Left ventricle myocardium inferior (tissue), 1 donor: ENCODE measurements at regions not wholly inside any gene's neighbourhood (a gene's known extent, or its start where the extent isn't known, plus 50 kb on each side); places are given as distances from the start of the nearest gene placed in this dataset.

ENCODE experiments used
- DNase-seq: peaks from one replicate; pipeline ENCODE4 v3.0.0-alpha.2; 2020
- H3K27ac ChIP-seq: fragments of 200-600 bp; replicated peaks from 2 replicates; pipeline ENCODE4 v1.8.0; 2021
- H3K27me3 ChIP-seq: fragments of 200-600 bp; 2 replicates; pipeline ENCODE4 v1.8.0; 2021; ENCODE audit warnings: low read depth
- H3K36me3 ChIP-seq: fragments of 200-600 bp; 2 replicates; pipeline ENCODE4 v1.8.0; 2021
- H3K4me1 ChIP-seq: fragments of 200-600 bp; 2 replicates; pipeline ENCODE4 v1.8.0; 2021
- H3K4me3 ChIP-seq: fragments of 200-600 bp; 2 replicates; pipeline ENCODE4 v1.8.0; 2021; ENCODE audit warnings: mild to moderate bottlenecking, moderate library complexity
- H3K9me3 ChIP-seq: fragments of 200-600 bp; replicated peaks from 2 replicates; pipeline ENCODE4 v1.8.0; 2021
- intact Hi-C: fragments of 100-400 bp; cut with micrococcal nuclease; formaldehyde crosslinking; loops from one replicate; pipeline ENCODE4 v1.11.0; 2022
- TF ChIP-seq, protein P1 (sequence below): fragments of 200-600 bp; IDR thresholded peaks from 2 replicates; pipeline ENCODE4 v1.8.0; 2021; ENCODE audit warnings: antibody characterized with exemption, mild to moderate bottlenecking, borderline replicate concordance
- donor health status: DM: no; HTN: yes; CAD: no; lungs with severe emphysema.

GRCh38 chr1:101153692-101154091, 83.1 kb upstream of the S1PR1 start:
- intact Hi-C loops: no loop called here
- no peaks in the 10 kb centered on the region for H3K9me3 ChIP-seq
- TF ChIP-seq, protein P1, sequence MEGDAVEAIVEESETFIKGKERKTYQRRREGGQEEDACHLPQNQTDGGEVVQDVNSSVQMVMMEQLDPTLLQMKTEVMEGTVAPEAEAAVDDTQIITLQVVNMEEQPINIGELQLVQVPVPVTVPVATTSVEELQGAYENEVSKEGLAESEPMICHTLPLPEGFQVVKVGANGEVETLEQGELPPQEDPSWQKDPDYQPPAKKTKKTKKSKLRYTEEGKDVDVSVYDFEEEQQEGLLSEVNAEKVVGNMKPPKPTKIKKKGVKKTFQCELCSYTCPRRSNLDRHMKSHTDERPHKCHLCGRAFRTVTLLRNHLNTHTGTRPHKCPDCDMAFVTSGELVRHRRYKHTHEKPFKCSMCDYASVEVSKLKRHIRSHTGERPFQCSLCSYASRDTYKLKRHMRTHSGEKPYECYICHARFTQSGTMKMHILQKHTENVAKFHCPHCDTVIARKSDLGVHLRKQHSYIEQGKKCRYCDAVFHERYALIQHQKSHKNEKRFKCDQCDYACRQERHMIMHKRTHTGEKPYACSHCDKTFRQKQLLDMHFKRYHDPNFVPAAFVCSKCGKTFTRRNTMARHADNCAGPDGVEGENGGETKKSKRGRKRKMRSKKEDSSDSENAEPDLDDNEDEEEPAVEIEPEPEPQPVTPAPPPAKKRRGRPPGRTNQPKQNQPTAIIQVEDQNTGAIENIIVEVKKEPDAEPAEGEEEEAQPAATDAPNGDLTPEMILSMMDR: no peak
- H3K4me3 ChIP-seq: no peak overlapping the region
- H3K36me3 ChIP-seq: no peaks in the 10 kb centered on the region
- no peak for DNase-seq
- H3K27me3 ChIP-seq: no peaks in the 10 kb centered on the region
- no peak overlapping the region for H3K27ac ChIP-seq
- H3K4me1 ChIP-seq: peaks cover 32% of the 10 kb centered on the region

DNA sequence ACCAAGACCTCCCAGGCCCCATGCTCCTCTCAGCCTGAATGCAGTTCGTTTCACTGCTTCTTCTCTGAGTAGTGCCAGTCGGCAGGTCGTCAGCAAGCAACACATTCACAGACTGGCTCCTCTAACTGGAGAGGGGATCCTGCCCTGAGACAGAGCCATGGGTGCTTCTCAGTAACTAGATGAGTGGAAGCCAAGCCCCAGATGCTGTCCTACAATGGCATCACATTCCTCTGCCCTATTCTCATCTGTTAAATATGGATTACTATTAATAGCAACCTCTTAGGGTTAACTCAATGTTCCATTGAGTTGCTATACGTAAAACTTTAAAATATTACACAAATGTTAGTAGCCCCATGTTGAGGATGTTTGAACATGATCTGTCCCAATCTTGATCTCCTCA, 84.2 kb upstream of the S1PR1 start:
- Histone ChIP-seq H3K27me3 (no peaks in the 10 kb centered on the region), H3K27ac (no peak overlapping the region), H3K4me3 (no peak overlapping the region), H3K4me1 (peaks cover 36% of the 10 kb centered on the region), H3K9me3 (no peaks in the 10 kb centered on the region), H3K36me3 (no peaks in the 10 kb centered on the region)
- no peak for DNase-seq
- TF ChIP-seq, protein P1: no peak
- intact Hi-C loops: no loop called here

DNA sequence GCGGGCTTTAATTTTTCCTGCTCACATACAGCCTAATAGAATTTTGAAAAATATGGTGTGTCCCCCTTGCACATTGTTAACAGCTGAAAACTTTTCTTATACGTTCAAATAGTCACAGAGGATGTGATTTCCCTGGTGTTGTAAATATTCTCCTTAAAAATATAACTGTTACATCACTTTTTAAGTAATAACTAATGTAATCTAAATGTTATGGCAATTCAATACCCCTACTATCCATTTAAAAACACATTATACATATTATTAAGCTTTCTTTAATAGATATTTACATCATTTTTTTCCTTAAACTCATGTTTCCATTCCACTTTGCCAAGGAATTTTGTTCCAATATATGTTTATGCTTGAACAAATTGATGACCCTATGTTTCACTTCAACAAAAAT, 85.5 kb upstream of the S1PR1 start:
- no peaks in the 10 kb centered on the region for H3K27me3 ChIP-seq
- peaks cover 39% of the 10 kb centered on the region for H3K4me1 ChIP-seq
- no peaks in the 10 kb centered on the region for H3K9me3 ChIP-seq
- intact Hi-C loops: no loop called here
- H3K36me3 ChIP-seq: no peaks in the 10 kb centered on the region
- peak overlapping the region; percentile 58 for H3K27ac ChIP-seq
- TF ChIP-seq, protein P1: no peak
- DNase-seq: no peak
- no peak overlapping the region for H3K4me3 ChIP-seq

DNA sequence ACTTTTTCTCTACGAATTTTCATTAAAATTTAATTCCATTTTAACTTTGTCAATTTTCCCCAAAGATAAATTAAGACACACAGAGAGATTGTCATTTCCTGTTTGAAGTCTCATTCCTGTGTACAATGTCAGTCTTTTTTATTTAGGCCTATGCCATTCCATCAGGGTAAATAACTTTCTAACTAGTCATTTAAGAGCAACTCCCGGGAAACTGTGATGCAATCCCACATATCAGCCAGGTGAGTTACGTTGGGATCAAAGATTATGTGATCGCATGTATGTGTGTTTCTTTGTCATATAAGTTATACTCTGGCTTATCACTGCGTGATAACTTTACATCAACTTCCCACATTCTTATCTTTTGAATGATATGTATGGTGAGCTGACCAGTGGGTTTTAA, 86.1 kb upstream of the S1PR1 start:
- H3K9me3 ChIP-seq: no peaks in the 10 kb centered on the region
- TF ChIP-seq, protein P1: no peak
- DNase-seq: no peak
- no peaks in the 10 kb centered on the region for H3K36me3 ChIP-seq
- H3K4me1 ChIP-seq: peaks cover 39% of the 10 kb centered on the region
- intact Hi-C loops: no loop called here
- no peaks in the 10 kb centered on the region for H3K27me3 ChIP-seq
- H3K4me3 ChIP-seq: no peak overlapping the region
- H3K27ac ChIP-seq: peak overlapping the region; percentile 58

DNA sequence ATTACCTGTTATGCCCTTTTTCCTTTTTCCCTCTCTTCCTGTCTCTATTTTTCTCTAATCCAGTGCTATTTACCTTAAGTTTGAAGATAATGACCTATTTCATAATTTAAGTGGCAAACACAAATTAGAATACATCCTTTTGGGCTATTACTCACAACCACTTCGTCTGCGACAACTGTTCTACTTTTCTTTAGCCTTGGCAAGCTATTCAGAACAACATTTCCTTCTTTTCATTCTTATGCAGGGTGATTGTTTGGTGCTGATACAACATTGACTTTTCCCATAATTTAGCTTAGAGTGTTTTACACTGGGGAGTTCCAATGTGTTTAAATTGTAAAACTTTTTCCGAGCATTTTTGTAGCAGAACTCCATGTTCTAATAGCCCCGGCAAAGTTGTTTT, 86.6 kb upstream of the S1PR1 start:
- Histone ChIP-seq H3K4me1 (peaks cover 39% of the 10 kb centered on the region), H3K9me3 (no peaks in the 10 kb centered on the region), H3K4me3 (no peak overlapping the region), H3K27me3 (no peaks in the 10 kb centered on the region), H3K36me3 (no peaks in the 10 kb centered on the region), H3K27ac (peak overlapping the region; percentile 58)
- TF ChIP-seq, protein P1: no peak
- no peak for DNase-seq
- intact Hi-C loops: no loop called here

DNA sequence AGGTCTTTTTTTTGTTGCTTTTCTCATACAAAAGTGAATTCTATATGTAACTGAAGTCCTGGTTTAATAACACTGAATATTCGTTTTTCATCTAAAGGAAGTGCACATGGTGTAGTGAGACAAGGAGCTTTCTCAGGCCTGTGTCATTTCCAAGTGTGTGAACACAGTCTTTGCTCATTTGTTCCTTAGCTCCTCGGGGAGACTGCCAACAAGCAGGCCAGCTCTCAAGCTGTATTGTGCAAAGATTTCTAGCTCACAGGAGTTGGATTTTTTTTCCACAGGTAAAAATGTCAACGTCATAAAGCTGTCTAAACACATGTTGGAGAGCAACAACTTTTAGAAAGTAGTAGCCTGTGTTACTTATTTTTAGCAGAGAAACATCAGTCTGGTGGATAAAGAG, 87.8 kb upstream of the S1PR1 start:
- intact Hi-C loops: no loop called here
- Histone ChIP-seq H3K4me3 (no peak overlapping the region), H3K27ac (peak overlapping the region; percentile 58), H3K27me3 (no peaks in the 10 kb centered on the region), H3K4me1 (peaks cover 39% of the 10 kb centered on the region), H3K9me3 (no peaks in the 10 kb centered on the region), H3K36me3 (no peaks in the 10 kb centered on the region)
- DNase-seq: no peak
- TF ChIP-seq, protein P1: no peak
